Activated CD8-positive, alpha-beta memory T cell treated with anti-CD3 and anti-CD28 coated beads, Interleukin-2, amount 10 ng/mL, durations not matched to agents 7 days and 5 days (primary cell): ENCODE measurements at regions not wholly inside any gene's neighbourhood (a gene's known extent, or its start where the extent isn't known, plus 50 kb on each side); places are given as distances from the start of the nearest gene placed in this dataset.
A peak's percentile ranks its signal among the peaks of the same experiment; 100 is the strongest.
"Not testable (repeated sequence)": the region's sequence is repeated elsewhere in the genome, so short reads cannot be mapped to it uniquely, and the experiment has no call there.

ENCODE experiments used
- ATAC-seq: fragments of 150-1000 bp; cut with Tn5 transposase; one replicate; pipeline ENCODE4 v1.10.0; 2021; ENCODE audit warnings: moderate library complexity
- CTCF ChIA-PET: fragments of 350-600 bp; sonication (Branson Sonifier 250); formaldehyde crosslinking; loops from one replicate; lab custom pipeline; 2021; ENCODE audit warnings: antibody characterized with exemption; lab: Charles Lee
- DNase-seq: peaks from one replicate; pipeline ENCODE4 v3.0.0-alpha.2; 2020
- H3K27ac Mint-ChIP-seq: one replicate; pipeline ENCODE4 v1.8.0; 2021; ENCODE audit warnings: mild to moderate bottlenecking, mixed read lengths
- H3K27me3 Mint-ChIP-seq: one replicate; pipeline ENCODE4 v1.8.0; 2021; ENCODE audit warnings: mixed read lengths
- H3K36me3 Mint-ChIP-seq: one replicate; pipeline ENCODE4 v1.8.0; 2021; ENCODE audit warnings: mild to moderate bottlenecking, mixed read lengths
- H3K4me1 Mint-ChIP-seq: one replicate; pipeline ENCODE4 v1.8.0; 2021; ENCODE audit warnings: mixed read lengths
- H3K4me3 Mint-ChIP-seq: one replicate; pipeline ENCODE4 v1.8.0; 2021; ENCODE audit warnings: mild to moderate bottlenecking, moderate library complexity, mixed read lengths
- H3K9me3 Mint-ChIP-seq: one replicate; pipeline ENCODE4 v1.8.0; 2022; ENCODE audit warnings: low read depth, mixed read lengths

GRCh38 chr6:125379174-125379573 lies 77.4 kb upstream of the HDDC2 start:
- Mint-ChIP-seq H3K9me3 (no peaks in the 10 kb centered on the region), H3K27me3 (peaks cover 47% of the 10 kb centered on the region), H3K27ac (no peak overlapping the region), H3K4me3 (no peak overlapping the region), H3K36me3 (no peaks in the 10 kb centered on the region), H3K4me1 (no peaks in the 10 kb centered on the region)
- CTCF ChIA-PET, result no interaction called here
- no peak for ATAC-seq
- no peak for DNase-seq

- H3K27ac Mint-ChIP-seq, result no peak overlapping the region
- no peaks in the 10 kb centered on the region for H3K9me3 Mint-ChIP-seq
- peaks cover 46% of the 10 kb centered on the region for H3K27me3 Mint-ChIP-seq
- DNase-seq (no peak), ATAC-seq (no peak)
- CTCF ChIA-PET, result no interaction called here
- H3K4me3 Mint-ChIP-seq, result no peak overlapping the region
- no peaks in the 10 kb centered on the region for H3K4me1 Mint-ChIP-seq
- no peaks in the 10 kb centered on the region for H3K36me3 Mint-ChIP-seq
Measured at GRCh38 chr6:125380474-125380873, 78.7 kb upstream of the HDDC2 start.

GRCh38 chr6:125386337-125386736 lies 84.6 kb upstream of the HDDC2 start:
- DNase-seq, H3K27ac Mint-ChIP-seq, H3K4me3 Mint-ChIP-seq, CTCF ChIA-PET, ATAC-seq, H3K9me3 Mint-ChIP-seq, H3K4me1 Mint-ChIP-seq, H3K36me3 Mint-ChIP-seq: not testable (repeated sequence)
- H3K27me3 Mint-ChIP-seq, result peaks cover 34% of the 10 kb centered on the region

GRCh38 chr6:125392682-125393081 lies 90.9 kb upstream of the HDDC2 start:
- no peaks in the 10 kb centered on the region for H3K9me3 Mint-ChIP-seq
- H3K4me1 Mint-ChIP-seq, result peaks cover 19% of the 10 kb centered on the region
- no peak overlapping the region for H3K4me3 Mint-ChIP-seq
- peaks cover 28% of the 10 kb centered on the region for H3K27me3 Mint-ChIP-seq
- ATAC-seq, result no peak
- no peak for DNase-seq
- H3K27ac Mint-ChIP-seq, result no peak overlapping the region
- CTCF ChIA-PET, result no interaction called here
- no peaks in the 10 kb centered on the region for H3K36me3 Mint-ChIP-seq

- Mint-ChIP-seq H3K36me3 (no peaks in the 10 kb centered on the region), H3K27ac (peak overlapping the region; percentile 41), H3K9me3 (no peaks in the 10 kb centered on the region), H3K4me3 (no peak overlapping the region), H3K4me1 (peaks cover 19% of the 10 kb centered on the region), H3K27me3 (peaks cover 34% of the 10 kb centered on the region)
- ATAC-seq, result peak; percentile 57
- CTCF ChIA-PET, result no interaction called here
- no peak for DNase-seq
Measured at GRCh38 chr6:125393449-125393858, 91.7 kb upstream of the HDDC2 start.

- no peaks in the 10 kb centered on the region for H3K36me3 Mint-ChIP-seq
- ATAC-seq (no peak), DNase-seq (no peak)
- no peak overlapping the region for H3K4me3 Mint-ChIP-seq
- H3K27me3 Mint-ChIP-seq, result peaks cover 16% of the 10 kb centered on the region
- CTCF ChIA-PET, result no interaction called here
- H3K9me3 Mint-ChIP-seq, result no peaks in the 10 kb centered on the region
- H3K27ac Mint-ChIP-seq, result no peak overlapping the region
- no peaks in the 10 kb centered on the region for H3K4me1 Mint-ChIP-seq
Measured at GRCh38 chr6:125406741-125407140, 105.0 kb upstream of the HDDC2 start.

- peaks cover 1% of the 10 kb centered on the region for H3K27me3 Mint-ChIP-seq
- CTCF ChIA-PET, result no interaction called here
Measured at GRCh38 chr6:125414507-125414906, 112.7 kb upstream of the HDDC2 start.

GRCh38 chr6:125415913-125416312 lies 114.1 kb upstream of the HDDC2 start:
- Mint-ChIP-seq H3K27ac (no peak overlapping the region), H3K4me3 (no peak overlapping the region), H3K4me1 (no peaks in the 10 kb centered on the region), H3K9me3 (no peaks in the 10 kb centered on the region), H3K36me3 (no peaks in the 10 kb centered on the region), H3K27me3 (peaks cover 2% of the 10 kb centered on the region)
- no peak for ATAC-seq
- CTCF ChIA-PET, result interaction anchor here (0.6 kb wide), 1 partner anchor 486 kb away, joined by 3 read pairs; no protein-coding TSS in a partner anchor
- DNase-seq, result no peak

More at GRCh38 chr6:125414507-125414906, 112.7 kb upstream of the HDDC2 start:
- Mint-ChIP-seq H3K9me3 (no peaks in the 10 kb centered on the region), H3K4me3 (no peak overlapping the region), H3K36me3 (no peaks in the 10 kb centered on the region), H3K27ac (no peak overlapping the region), H3K4me1 (no peaks in the 10 kb centered on the region)
- DNase-seq, result no peak
- ATAC-seq, result no peak

- DNase-seq, result no peak
- peaks cover 20% of the 10 kb centered on the region for H3K27me3 Mint-ChIP-seq
- no peaks in the 10 kb centered on the region for H3K9me3 Mint-ChIP-seq
- CTCF ChIA-PET, result no interaction called here
- ATAC-seq, result no peak
- H3K36me3 Mint-ChIP-seq, result no peaks in the 10 kb centered on the region
- H3K4me3 Mint-ChIP-seq, result no peak overlapping the region
- no peaks in the 10 kb centered on the region for H3K4me1 Mint-ChIP-seq
- H3K27ac Mint-ChIP-seq, result no peak overlapping the region
Measured at GRCh38 chr6:125421836-125422235, 120.1 kb upstream of the HDDC2 start.

- CTCF ChIA-PET, result no interaction called here
- DNase-seq, result no peak
- no peak for ATAC-seq
- Mint-ChIP-seq H3K36me3 (no peaks in the 10 kb centered on the region), H3K27me3 (peaks cover 24% of the 10 kb centered on the region), H3K9me3 (no peaks in the 10 kb centered on the region), H3K4me3 (no peak overlapping the region), H3K4me1 (no peaks in the 10 kb centered on the region), H3K27ac (no peak overlapping the region)
Measured at GRCh38 chr6:125423047-125423446, 121.3 kb upstream of the HDDC2 start.

- H3K4me1 Mint-ChIP-seq, result peaks cover 2% of the 10 kb centered on the region
- DNase-seq (no peak), ATAC-seq (no peak)
- H3K27me3 Mint-ChIP-seq, result peaks cover 25% of the 10 kb centered on the region
- CTCF ChIA-PET, result no interaction called here
- H3K27ac Mint-ChIP-seq, result no peak overlapping the region
- H3K4me3 Mint-ChIP-seq, result no peak overlapping the region
- no peaks in the 10 kb centered on the region for H3K36me3 Mint-ChIP-seq
- no peaks in the 10 kb centered on the region for H3K9me3 Mint-ChIP-seq
Measured at GRCh38 chr6:125431971-125432370, 130.2 kb upstream of the HDDC2 start.

GRCh38 chr6:125432963-125433362 lies 131.2 kb upstream of the HDDC2 start:
- no peak overlapping the region for H3K4me3 Mint-ChIP-seq
- peaks cover 2% of the 10 kb centered on the region for H3K4me1 Mint-ChIP-seq
- no peak for ATAC-seq
- no peaks in the 10 kb centered on the region for H3K36me3 Mint-ChIP-seq
- no peaks in the 10 kb centered on the region for H3K9me3 Mint-ChIP-seq
- no peak overlapping the region for H3K27ac Mint-ChIP-seq
- no peak for DNase-seq
- peaks cover 22% of the 10 kb centered on the region for H3K27me3 Mint-ChIP-seq
- CTCF ChIA-PET, result no interaction called here

- DNase-seq, result no peak
- H3K27ac Mint-ChIP-seq, result no peak overlapping the region
- H3K36me3 Mint-ChIP-seq, result no peaks in the 10 kb centered on the region
- peaks cover 2% of the 10 kb centered on the region for H3K4me1 Mint-ChIP-seq
- H3K9me3 Mint-ChIP-seq, result no peaks in the 10 kb centered on the region
- H3K4me3 Mint-ChIP-seq, result no peak overlapping the region
- ATAC-seq, result no peak
- CTCF ChIA-PET, result no interaction called here
- peaks cover 18% of the 10 kb centered on the region for H3K27me3 Mint-ChIP-seq
Measured at GRCh38 chr6:125434760-125435159, 133.0 kb upstream of the HDDC2 start.

- Mint-ChIP-seq H3K9me3 (no peaks in the 10 kb centered on the region), H3K27me3 (peaks cover 8% of the 10 kb centered on the region), H3K27ac (no peak overlapping the region), H3K4me3 (no peak overlapping the region), H3K36me3 (no peaks in the 10 kb centered on the region), H3K4me1 (no peaks in the 10 kb centered on the region)
- DNase-seq, result no peak
- no peak for ATAC-seq
- CTCF ChIA-PET, result no interaction called here
Measured at GRCh38 chr6:125439512-125439911, 137.7 kb upstream of the HDDC2 start.
